ENCODE measurements at regions not wholly inside any gene's neighbourhood (a gene's known extent, or its start where the extent isn't known, plus 50 kb on each side); places are given as distances from the start of the nearest gene placed in this dataset.
"Not testable (repeated sequence)": the region's sequence is repeated elsewhere in the genome, so short reads cannot be mapped to it uniquely, and the experiment has no call there.

DNA sequence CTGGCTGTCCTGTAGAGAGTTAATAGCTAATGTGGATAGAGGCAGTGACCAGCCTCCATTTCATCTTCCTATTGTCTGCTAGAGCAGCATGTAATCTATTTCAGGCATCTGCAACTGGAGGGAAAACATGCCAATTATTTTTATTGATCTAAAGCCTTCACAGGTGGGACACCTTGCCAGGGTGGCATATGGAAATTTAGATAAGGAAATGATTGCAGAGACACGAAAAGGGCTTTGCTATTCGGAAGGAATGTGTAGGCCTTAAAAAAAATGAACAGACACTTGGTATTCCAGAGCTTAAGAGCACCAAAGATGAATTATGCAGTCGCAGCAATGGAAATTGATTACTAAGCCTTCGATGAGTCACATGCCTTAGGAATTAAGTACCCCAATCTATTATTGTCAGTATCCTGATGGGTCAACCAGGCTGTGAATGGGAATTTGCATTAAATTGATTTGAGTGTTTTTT, 454.7 kb downstream of the SQOR start:
- TF ChIP-seq POLR2A (IDR thresholded peaks at IDR 0.05) (no peak), CTCF (IDR thresholded peaks at IDR 0.05) (no peak)
- 47 to 60% methylated on average over 4 of the region's 4 CpGs for WGBS, 2 donors
- no peak for DNase-seq (ENCODE audit: low spot score in 2 of 2)
- intact Hi-C loops (cut with DNase I; ENCODE audit: low total_unique reads) = no loop called here
- no peak overlapping the region for H3K4me3 ChIP-seq (ENCODE audit: low read depth, poor library complexity, severe bottlenecking)

- WGBS, 2 donors = 71 to 73% methylated on average over 16 of the region's 16 CpGs
- no peak for DNase-seq (ENCODE audit: low spot score in 2 of 2)
- TF ChIP-seq POLR2A (IDR thresholded peaks at IDR 0.05) (no peak), CTCF (IDR thresholded peaks at IDR 0.05) (no peak)
- no peak overlapping the region for H3K4me3 ChIP-seq (ENCODE audit: low read depth, poor library complexity, severe bottlenecking)
- intact Hi-C loops (cut with DNase I; ENCODE audit: low total_unique reads) = no loop called here
These were observed 457.1 kb downstream of the SQOR start for GRCh38 chr15:46091860-46092450.

DNA sequence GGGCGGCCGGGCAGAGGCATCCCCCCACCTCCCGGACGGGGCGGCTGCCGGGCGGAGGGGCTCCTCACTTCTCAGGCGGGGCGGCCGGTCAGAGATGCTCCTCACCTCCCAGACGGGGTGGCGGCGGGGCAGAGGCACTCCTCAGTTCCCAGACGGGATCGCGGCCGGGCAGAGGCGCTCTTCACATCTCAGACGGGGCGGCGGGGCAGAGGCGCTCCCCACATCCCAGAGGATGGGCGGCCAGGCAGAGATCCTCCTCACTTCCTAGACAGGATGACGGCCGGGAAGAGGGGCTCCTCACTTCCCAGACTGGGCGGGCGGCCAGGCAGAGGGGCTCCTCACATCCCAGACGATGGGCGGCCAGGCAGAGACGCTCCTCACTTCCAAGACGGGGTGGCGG, 463.2 kb downstream of the SQOR start:
- 96 to 97% methylated on average over 20 to 32 of the region's 32 CpGs for WGBS, 2 donors
- intact Hi-C loops (cut with DNase I; ENCODE audit: low total_unique reads); H3K4me3 ChIP-seq (ENCODE audit: low read depth, poor library complexity, severe bottlenecking); DNase-seq (ENCODE audit: low spot score in 2 of 2): not testable (repeated sequence)

GRCh38 chr15:46110755-46111154, 475.9 kb downstream of the SQOR start:
- 79 to 81% methylated on average over 2 of the region's 2 CpGs for WGBS, 2 donors

GRCh38 chr15:46111730-46112129, 476.9 kb downstream of the SQOR start:
- WGBS, 2 donors = 35 to 50% methylated on average over 3 of the region's 3 CpGs
- no peak overlapping the region for H3K4me3 ChIP-seq (ENCODE audit: low read depth, poor library complexity, severe bottlenecking)
- DNase-seq (ENCODE audit: low spot score in 2 of 2) = no peak
- TF ChIP-seq CTCF (IDR thresholded peaks at IDR 0.05) (no peak), POLR2A (IDR thresholded peaks at IDR 0.05) (no peak)
- intact Hi-C loops (cut with DNase I; ENCODE audit: low total_unique reads) = no loop called here

More at GRCh38 chr15:46110755-46111154, 475.9 kb downstream of the SQOR start:
- intact Hi-C loops (cut with DNase I; ENCODE audit: low total_unique reads) = no loop called here
- no peak overlapping the region for H3K4me3 ChIP-seq (ENCODE audit: low read depth, poor library complexity, severe bottlenecking)
- no peak for DNase-seq (ENCODE audit: low spot score in 2 of 2)
- TF ChIP-seq POLR2A (IDR thresholded peaks at IDR 0.05) = no peak
- no peak for TF ChIP-seq CTCF (IDR thresholded peaks at IDR 0.05)

- intact Hi-C loops (cut with DNase I; ENCODE audit: low total_unique reads) = no loop called here
- DNase-seq (ENCODE audit: low spot score in 2 of 2) = no peak
- TF ChIP-seq CTCF (IDR thresholded peaks at IDR 0.05) (no peak), POLR2A (IDR thresholded peaks at IDR 0.05) (no peak)
- no peak overlapping the region for H3K4me3 ChIP-seq (ENCODE audit: low read depth, poor library complexity, severe bottlenecking)
These were observed 482.2 kb downstream of the SQOR start for GRCh38 chr15:46117071-46117470.

Data from lower leg skin (tissue), 4 donors.